T-cell (primary cell): ENCODE measurements at regions not wholly inside any gene's neighbourhood (a gene's known extent, or its start where the extent isn't known, plus 50 kb on each side); places are given as distances from the start of the nearest gene placed in this dataset.
"Not testable (repeated sequence)": the region's sequence is repeated elsewhere in the genome, so short reads cannot be mapped to it uniquely, and the experiment has no call there.

ENCODE experiments used
- ATAC-seq, 4 experiments: fragments of 200-7000 bp in 3 of 4; fragments of 150-1000 bp in 1 of 4; cut with Tn5 transposase; replicated peaks in 1 of 4; 1 replicate in 3 of 4; 2 replicates in 1 of 4; pipeline ENCODE4 v1.10.0; 2021; ENCODE audit warnings: moderate library complexity in 3 of 4, mild to moderate bottlenecking in 2 of 4, moderate number of reproducible peaks in 1 of 4
- CTCF ChIA-PET, 2 donors: fragments of 300-600 bp; sonication (Branson Sonifier 250); formaldehyde crosslinking; loops; one replicate each; lab custom pipeline; 2022; ENCODE audit warnings: antibody characterized with exemption in 2 of 2; lab: Charles Lee
- POLR2A ChIA-PET, 2 donors: fragments of 300-600 bp; sonication (Branson Sonifier 250); formaldehyde crosslinking; loops; one replicate each; lab custom pipeline; 2022; ENCODE audit warnings: antibody characterized with exemption in 2 of 2; lab: Charles Lee
- DNase-seq, 35 experiments: peaks; one replicate each; pipeline versions ENCODE4 v3.0.0 to v3.0.0-alpha.2; 2013 to 2023
- H3K27ac ChIP-seq: one replicate; pipeline ENCODE4 v1.5.1; 2013; ENCODE audit warnings: low read length
- H3K27me3 ChIP-seq, 2 experiments: replicated peaks in 1 of 2; 1 replicate in 1 of 2; 2 replicates in 1 of 2; pipeline versions ENCODE4 v1.6.1 to v1.7.0; 2013; ENCODE audit warnings: low read length in 1 of 2, mixed read lengths in 1 of 2; ENCODE audit not compliant: control insufficient read depth in 2 of 2, insufficient read depth in 2 of 2; ENCODE audit errors: extremely low read depth in 1 of 2
- H3K36me3 ChIP-seq, 2 donors: 1 replicate in 1 of 2; 2 replicates in 1 of 2; pipeline versions ENCODE4 v1.6.1 to v1.7.0; 2013; ENCODE audit warnings: low read length in 1 of 2; ENCODE audit not compliant: control insufficient read depth in 2 of 2, insufficient read depth in 1 of 2; ENCODE audit errors: extremely low read depth in 1 of 2
- H3K4me1 ChIP-seq, 2 experiments: 1 replicate in 1 of 2; 2 replicates in 1 of 2; pipeline versions ENCODE4 v1.6.1 to v1.7.0; 2013; ENCODE audit warnings: low read length in 2 of 2, mixed read lengths in 1 of 2; ENCODE audit not compliant: insufficient read depth in 2 of 2, control insufficient read depth in 1 of 2; ENCODE audit errors: extremely low read depth in 1 of 2
- H3K4me3 ChIP-seq, 2 donors: 1 replicate in 1 of 2; 2 replicates in 1 of 2; pipeline versions ENCODE4 v1.5.1 to v1.7.0; 2013; ENCODE audit warnings: mild to moderate bottlenecking in 2 of 2, low read length in 1 of 2, moderate library complexity in 1 of 2; ENCODE audit not compliant: control insufficient read depth in 1 of 2; ENCODE audit errors: extremely low read depth in 1 of 2
- H3K9me3 ChIP-seq: 2 replicates; pipeline ENCODE4 v1.7.0; 2013
- H3K27ac Mint-ChIP-seq, 2 donors: one replicate each; pipeline ENCODE4 v1.8.0; 2020 to 2021; ENCODE audit warnings: mild to moderate bottlenecking in 2 of 2, mixed read lengths in 2 of 2
- H3K27me3 Mint-ChIP-seq, 2 donors: one replicate each; pipeline ENCODE4 v1.8.0; 2021 to 2022; ENCODE audit warnings: mixed read lengths in 2 of 2
- H3K36me3 Mint-ChIP-seq: one replicate; pipeline ENCODE4 v1.8.0; 2021; ENCODE audit warnings: mixed read lengths
- H3K4me1 Mint-ChIP-seq, 3 donors: one replicate each; pipeline ENCODE4 v1.8.0; 2020 to 2022; ENCODE audit warnings: mixed read lengths in 3 of 3, mild to moderate bottlenecking in 1 of 3
- H3K4me3 Mint-ChIP-seq, 3 donors: one replicate each; pipeline ENCODE4 v1.8.0; 2020 to 2022; ENCODE audit warnings: mild to moderate bottlenecking in 3 of 3, mixed read lengths in 3 of 3, moderate library complexity in 3 of 3
- H3K9me3 Mint-ChIP-seq, 3 donors: one replicate each; pipeline ENCODE4 v1.8.0; 2020 to 2022; ENCODE audit warnings: mixed read lengths in 3 of 3
- WGBS: methylation state at CpG from one replicate; pipeline ENCODE4 v1.1.5; 2013; ENCODE audit warnings: missing lambda C conversion rate; ENCODE audit not compliant: insufficient coverage; 5-methylcytosine and 5-hydroxymethylcytosine counted together

DNA sequence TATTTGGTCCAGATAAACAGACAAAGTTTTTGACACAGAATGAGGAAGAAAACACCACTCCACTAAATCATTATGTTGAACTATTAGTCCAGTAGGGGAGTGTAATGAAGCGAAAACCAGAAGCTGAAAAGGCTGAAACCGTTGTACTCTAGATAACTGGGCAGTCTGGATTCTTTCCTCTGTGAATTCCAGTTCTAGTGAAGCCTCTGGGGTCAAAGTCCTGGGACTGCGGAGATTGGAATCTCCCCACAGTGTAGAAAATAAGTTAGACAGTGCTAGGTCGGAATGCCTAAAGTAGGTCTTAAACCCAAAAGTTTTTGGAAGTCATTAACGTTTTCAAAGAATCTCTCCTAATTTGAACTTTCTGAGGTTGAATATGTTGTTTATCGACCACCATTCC is 1589.9 kb downstream of the REEP3 start:
- CTCF ChIA-PET, DNase-seq, H3K27me3 Mint-ChIP-seq, H3K4me1 Mint-ChIP-seq, POLR2A ChIA-PET, H3K27ac ChIP-seq, H3K36me3 Mint-ChIP-seq, H3K4me3 Mint-ChIP-seq, H3K4me1 ChIP-seq, H3K9me3 ChIP-seq, ATAC-seq, H3K36me3 ChIP-seq, H3K4me3 ChIP-seq, H3K27ac Mint-ChIP-seq, H3K27me3 ChIP-seq: not testable (repeated sequence)
- peaks cover 14 to 28% (median 26%) of the 10 kb centered on the region in 3 donors for H3K9me3 Mint-ChIP-seq
- WGBS = 50% methylated on average over 1 of the region's 6 CpGs

DNA sequence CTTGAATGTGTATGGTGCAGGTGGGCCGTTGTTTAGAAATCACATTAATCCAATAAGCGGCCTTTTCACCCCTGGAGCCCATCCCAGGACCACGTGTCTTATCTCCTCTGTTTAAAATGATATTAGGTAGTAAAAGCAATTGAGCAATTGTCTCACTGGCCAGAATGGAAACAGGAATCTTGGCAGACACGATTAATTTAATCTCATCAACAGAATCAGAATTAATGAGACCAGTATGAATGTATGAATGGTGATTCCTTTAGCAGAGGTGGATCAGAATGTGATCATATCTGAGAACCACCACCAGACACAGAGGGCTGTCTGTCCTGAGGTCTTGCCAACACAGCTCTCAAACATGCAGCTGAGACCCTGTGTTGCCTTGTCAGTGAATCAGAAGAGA is 1591.4 kb downstream of the REEP3 start:
- H3K27ac Mint-ChIP-seq = no peak overlapping the region
- no peaks in the 10 kb centered on the region for H3K27me3 ChIP-seq
- no peak overlapping the region for H3K4me3 Mint-ChIP-seq
- peaks cover 14 to 26% (median 21%) of the 10 kb centered on the region in 3 donors for H3K9me3 Mint-ChIP-seq
- no peak overlapping the region for H3K27ac ChIP-seq
- H3K27me3 Mint-ChIP-seq = no peaks in the 10 kb centered on the region
- H3K36me3 Mint-ChIP-seq = no peaks in the 10 kb centered on the region
- ATAC-seq (no peak), DNase-seq (no peak)
- H3K36me3 ChIP-seq = no peaks in the 10 kb centered on the region
- H3K9me3 ChIP-seq = no peaks in the 10 kb centered on the region
- no peak overlapping the region for H3K4me3 ChIP-seq
- ChIA-PET CTCF (no interaction called here), POLR2A (no interaction called here)
- no peaks in the 10 kb centered on the region for H3K4me1 Mint-ChIP-seq
- H3K4me1 ChIP-seq = no peaks in the 10 kb centered on the region
- WGBS = no CpG with 5 or more reads among the region's 4 CpGs

DNA sequence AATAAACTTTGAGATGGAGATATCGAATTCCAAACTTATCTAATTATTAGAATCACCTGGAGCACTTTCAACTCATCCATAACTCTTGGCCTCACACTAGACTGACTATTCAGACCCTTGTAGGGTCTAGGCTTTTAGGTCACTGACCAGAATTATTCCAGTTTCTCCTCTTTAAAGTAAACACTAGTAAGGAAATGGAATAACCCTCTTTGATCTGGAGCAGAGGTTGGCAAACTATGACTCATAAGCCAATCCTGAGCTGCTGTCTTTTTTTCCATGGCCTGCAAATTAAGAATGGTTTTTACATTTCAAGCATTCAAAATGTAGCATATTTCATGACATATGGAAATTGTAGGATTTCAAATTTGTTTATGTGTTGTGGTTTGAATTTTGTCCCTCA is 1601.9 kb downstream of the REEP3 start:
- H3K4me1 Mint-ChIP-seq = no peaks in the 10 kb centered on the region
- no peaks in the 10 kb centered on the region for H3K27me3 Mint-ChIP-seq
- WGBS = no CpG with 5 or more reads among the region's 1 CpG
- H3K36me3 ChIP-seq = no peaks in the 10 kb centered on the region
- no peaks in the 10 kb centered on the region for H3K27me3 ChIP-seq
- no peaks in the 10 kb centered on the region for H3K9me3 ChIP-seq
- peaks cover 13 to 26% (median 15%) of the 10 kb centered on the region in 3 donors for H3K9me3 Mint-ChIP-seq
- DNase-seq (no peak), ATAC-seq (no peak)
- ChIA-PET POLR2A (no interaction called here), CTCF (no interaction called here)
- no peak overlapping the region for H3K27ac Mint-ChIP-seq
- no peaks in the 10 kb centered on the region for H3K36me3 Mint-ChIP-seq
- H3K4me1 ChIP-seq = no peaks in the 10 kb centered on the region
- H3K27ac ChIP-seq = no peak overlapping the region
- no peak overlapping the region for H3K4me3 Mint-ChIP-seq
- H3K4me3 ChIP-seq = no peak overlapping the region

DNA sequence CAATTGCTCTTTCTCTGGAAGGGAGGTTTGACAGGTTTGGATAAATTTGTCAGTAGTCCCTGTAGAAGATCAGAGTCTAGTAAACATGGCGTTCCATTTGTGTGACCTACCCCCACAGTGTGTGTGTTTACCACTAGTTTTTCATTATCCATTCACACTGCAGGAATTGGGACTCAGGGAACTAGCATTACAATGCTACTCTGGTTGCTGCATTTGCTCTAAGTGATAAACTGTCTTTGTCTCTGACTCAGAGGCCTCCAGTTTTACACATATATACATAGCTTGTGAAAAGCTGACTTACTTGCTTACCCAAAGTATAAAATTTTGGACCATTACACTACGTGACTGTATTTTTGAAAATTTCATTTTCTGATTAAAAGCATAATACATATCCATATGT is 1604.0 kb downstream of the REEP3 start:
- Mint-ChIP-seq H3K4me3 (no peak overlapping the region), H3K4me1 (no peaks in the 10 kb centered on the region), H3K27ac (no peak overlapping the region), H3K36me3 (no peaks in the 10 kb centered on the region), H3K27me3 (no peaks in the 10 kb centered on the region), H3K9me3 (peaks cover 7 to 22% (median 16%) of the 10 kb centered on the region in 3 donors)
- DNase-seq = no peak
- H3K27me3 ChIP-seq = no peaks in the 10 kb centered on the region
- no peaks in the 10 kb centered on the region for H3K9me3 ChIP-seq
- ATAC-seq = no peak
- POLR2A ChIA-PET = no interaction called here
- H3K4me3 ChIP-seq = no peak overlapping the region
- no peaks in the 10 kb centered on the region for H3K4me1 ChIP-seq
- no peak overlapping the region for H3K27ac ChIP-seq
- no CpG with 5 or more reads among the region's 2 CpGs for WGBS
- CTCF ChIA-PET = no interaction called here
- no peaks in the 10 kb centered on the region for H3K36me3 ChIP-seq

DNA sequence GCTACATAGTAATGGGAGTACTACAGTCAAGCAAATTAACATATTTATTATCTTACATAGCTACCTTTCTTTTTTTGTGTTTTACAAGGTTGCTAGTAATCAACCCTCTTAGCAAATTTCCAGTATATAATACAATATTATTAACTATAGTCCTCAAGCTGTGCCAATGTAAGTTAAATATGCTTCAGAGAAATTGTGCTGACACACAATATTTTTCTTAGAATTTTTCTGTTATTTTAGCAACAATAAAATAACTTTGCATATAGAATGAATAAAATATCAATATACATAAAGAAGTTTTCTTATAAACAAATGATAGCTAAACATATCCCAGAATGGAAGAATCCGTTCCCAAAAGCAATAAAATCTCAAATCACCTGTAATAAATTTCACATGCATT is 1605.1 kb downstream of the REEP3 start:
- Histone ChIP-seq H3K36me3 (no peaks in the 10 kb centered on the region), H3K27ac (no peak overlapping the region), H3K9me3 (no peaks in the 10 kb centered on the region), H3K4me1 (no peaks in the 10 kb centered on the region), H3K27me3 (no peaks in the 10 kb centered on the region), H3K4me3 (no peak overlapping the region)
- ChIA-PET CTCF (no interaction called here), POLR2A (no interaction called here)
- ATAC-seq = no peak
- no peaks in the 10 kb centered on the region for H3K4me1 Mint-ChIP-seq
- WGBS = no CpG with 5 or more reads among the region's 1 CpG
- H3K27ac Mint-ChIP-seq = no peak overlapping the region
- no peaks in the 10 kb centered on the region for H3K27me3 Mint-ChIP-seq
- no peak overlapping the region for H3K4me3 Mint-ChIP-seq
- DNase-seq = no peak
- H3K36me3 Mint-ChIP-seq = no peaks in the 10 kb centered on the region
- H3K9me3 Mint-ChIP-seq = peaks cover 7 to 20% (median 14%) of the 10 kb centered on the region in 3 donors

DNA sequence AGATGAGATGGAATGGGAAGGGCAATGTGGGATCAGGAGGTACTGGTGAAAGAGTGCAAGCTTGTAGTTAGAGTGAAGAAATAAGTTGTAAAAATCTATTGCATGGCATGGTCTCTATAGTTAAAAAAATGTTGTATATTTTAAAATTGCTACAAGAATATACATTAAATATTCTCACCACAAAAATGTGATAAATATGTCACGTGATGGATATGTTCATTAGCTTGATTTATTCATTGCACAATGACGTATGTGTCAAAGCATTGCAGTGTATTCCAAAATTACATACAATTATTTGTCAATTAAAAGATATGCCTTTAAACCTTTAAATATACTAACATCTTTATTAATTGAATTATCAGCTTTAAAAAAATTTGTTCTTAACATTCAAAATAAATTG is 1607.1 kb downstream of the REEP3 start:
- ChIA-PET CTCF (no interaction called here), POLR2A (no interaction called here)
- no peak for ATAC-seq
- Mint-ChIP-seq H3K4me1 (no peaks in the 10 kb centered on the region), H3K27ac (no peak overlapping the region), H3K36me3 (no peaks in the 10 kb centered on the region), H3K4me3 (no peak overlapping the region), H3K9me3 (peaks cover 7 to 10% (median 8%) of the 10 kb centered on the region in 3 donors), H3K27me3 (no peaks in the 10 kb centered on the region)
- H3K9me3 ChIP-seq = no peaks in the 10 kb centered on the region
- no peak for DNase-seq
- no peaks in the 10 kb centered on the region for H3K27me3 ChIP-seq
- WGBS = no CpG with 5 or more reads among the region's 2 CpGs
- no peaks in the 10 kb centered on the region for H3K4me1 ChIP-seq
- H3K27ac ChIP-seq = no peak overlapping the region
- no peaks in the 10 kb centered on the region for H3K36me3 ChIP-seq
- H3K4me3 ChIP-seq = no peak overlapping the region

DNA sequence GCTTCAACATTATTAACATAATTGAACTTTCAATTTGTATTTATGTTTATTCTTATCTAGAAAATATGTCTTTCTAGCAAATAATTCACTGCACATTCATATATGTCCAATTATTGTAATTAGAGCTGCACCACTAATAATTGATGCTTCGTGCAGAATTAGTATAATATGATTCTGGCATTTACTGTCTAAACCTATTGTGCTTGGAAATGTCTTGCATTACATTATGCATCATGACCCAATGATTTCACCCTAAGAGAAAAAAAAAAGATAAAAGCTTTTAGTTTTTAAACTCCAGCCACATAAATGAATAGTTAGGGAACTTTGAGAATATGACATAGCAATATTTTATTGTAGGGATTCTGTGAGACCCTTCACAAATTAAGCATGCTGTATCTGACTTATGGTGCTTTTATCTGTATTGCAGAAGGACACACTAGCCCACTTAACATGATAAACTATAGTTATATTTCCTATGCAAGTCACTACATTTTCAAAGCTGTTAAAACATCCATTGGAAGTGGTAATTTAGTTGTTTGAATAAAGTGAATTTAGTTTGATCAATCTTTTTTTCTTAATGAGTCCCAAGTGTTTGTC is 1609.1 kb downstream of the REEP3 start:
- H3K27ac Mint-ChIP-seq = no peak overlapping the region

More for the DNA sequence above, 1609.1 kb downstream of the REEP3 start:
- H3K4me3 ChIP-seq = no peak overlapping the region
- no peaks in the 10 kb centered on the region for H3K36me3 ChIP-seq
- Mint-ChIP-seq H3K4me3 (no peak overlapping the region), H3K4me1 (no peaks in the 10 kb centered on the region), H3K27me3 (no peaks in the 10 kb centered on the region), H3K36me3 (no peaks in the 10 kb centered on the region), H3K9me3 (peaks cover 3 to 10% (median 6%) of the 10 kb centered on the region in 3 donors)
- H3K27me3 ChIP-seq = no peaks in the 10 kb centered on the region
- no peaks in the 10 kb centered on the region for H3K4me1 ChIP-seq
- ATAC-seq (no peak), DNase-seq (no peak)
- H3K9me3 ChIP-seq = no peaks in the 10 kb centered on the region
- CTCF ChIA-PET = no interaction called here
- WGBS = no CpG with 5 or more reads among the region's 1 CpG
- POLR2A ChIA-PET = no interaction called here
- H3K27ac ChIP-seq = no peak overlapping the region
